ENCODE measurements at regions not wholly inside any gene's neighbourhood (a gene's known extent, or its start where the extent isn't known, plus 50 kb on each side); places are given as distances from the start of the nearest gene placed in this dataset.

- no peaks in the 10 kb centered on the region for H3K4me1 ChIP-seq (ENCODE audit: control insufficient read depth, insufficient read depth, low read length)
- H3K9me3 ChIP-seq (replicated peaks; ENCODE audit: control insufficient read depth, insufficient read depth, low read length), result no peaks in the 10 kb centered on the region; the same call in 2 of the 3 replicates
- CTCF ChIA-PET, result no interaction called here
- FAIRE-seq (no peak), ATAC-seq (no peak), DNase-seq (ENCODE audit: low read depth, low spot score) (no peak)
- H3K9ac ChIP-seq (ENCODE audit: control insufficient read depth, insufficient read depth, low read length), result no peak overlapping the region
- no peaks in the 10 kb centered on the region for H3K36me3 ChIP-seq (ENCODE audit: control insufficient read depth in 2 of 2, insufficient read depth in 2 of 2, low read length in 1 of 2)
- in situ Hi-C loops (cut with MboI), result no loop called here
- no peak overlapping the region for H3K4me3 ChIP-seq
- no TSS peak for BruUV-seq (replicated peaks)
- no peaks in the 10 kb centered on the region for H4K20me1 ChIP-seq (ENCODE audit: control insufficient read depth, insufficient read depth)
- intact Hi-C loops (cut with micrococcal nuclease; ENCODE audit: unreplicated experiment), result no loop called here
- SMC1A ChIA-PET (ENCODE audit: uncharacterized antibody, unreplicated experiment), result no interaction called here
- TF ChIP-seq E2F8 (IDR thresholded peaks at IDR 0.05; ENCODE audit: low read depth, partially characterized antibody), result no peak
- TF ChIP-seq PAX8 (IDR thresholded peaks at IDR 0.05), result no peak
- no peak overlapping the region for H3K4me2 ChIP-seq (ENCODE audit: control insufficient read depth, insufficient read depth)
- WGBS (ENCODE audit: insufficient coverage, insufficient replicate concordance, low lambda C conversion rate, missing lambda C conversion rate), result 26% methylated on average over 9 of the region's 9 CpGs
- H2AFZ ChIP-seq (ENCODE audit: control insufficient read depth, low read depth, low read length), result no peak overlapping the region
- H3K27me3 ChIP-seq (replicated peaks in 1 of 2; ENCODE audit: control insufficient read depth in 2 of 2, insufficient read depth in 2 of 2, low read length in 1 of 2), result no peaks in the 10 kb centered on the region
- no peaks in the 10 kb centered on the region for H3K79me2 ChIP-seq (ENCODE audit: control insufficient read depth, insufficient read depth, low read length)
- RAD21 ChIA-PET (ENCODE audit: unreplicated experiment), result interaction anchor here (0.6 kb wide), 1 partner anchor 1688 kb away, joined by 4 read pairs; no protein-coding TSS in a partner anchor
- no peak overlapping the region for H3K27ac ChIP-seq (ENCODE audit: control insufficient read depth, insufficient read depth)
- POLR2A ChIA-PET, result no interaction called here
Measured at GRCh38 chr5:3361811-3362605, 233.6 kb upstream of the IRX1 start.

- CTCF ChIA-PET, result no interaction called here
- TF ChIP-seq ZNF687 (IDR thresholded peaks at IDR 0.05) (no peak), POLR2AphosphoS2 (IDR thresholded peaks at IDR 0.05; ENCODE audit: low read depth, low read length) (no peak)
Measured at GRCh38 chr5:3359642-3360041, 236.0 kb upstream of the IRX1 start.

More at GRCh38 chr5:3359642-3360041, 236.0 kb upstream of the IRX1 start:
- H3K4me3 ChIP-seq, result no peak overlapping the region
- H3K27me3 ChIP-seq (replicated peaks in 1 of 2; ENCODE audit: control insufficient read depth in 2 of 2, insufficient read depth in 2 of 2, low read length in 1 of 2), result no peaks in the 10 kb centered on the region
- 10% methylated on average over 3 of the region's 4 CpGs for WGBS (ENCODE audit: insufficient coverage, insufficient replicate concordance, low lambda C conversion rate, missing lambda C conversion rate)
- no peaks in the 10 kb centered on the region for H3K36me3 ChIP-seq (ENCODE audit: control insufficient read depth in 2 of 2, insufficient read depth in 2 of 2, low read length in 1 of 2)
- intact Hi-C loops (cut with micrococcal nuclease; ENCODE audit: unreplicated experiment) (no loop called here), in situ Hi-C loops (cut with MboI) (no loop called here)
- no peak overlapping the region for H2AFZ ChIP-seq (ENCODE audit: control insufficient read depth, low read depth, low read length)
- no peak overlapping the region for H3K27ac ChIP-seq (ENCODE audit: control insufficient read depth, insufficient read depth)
- no peak overlapping the region for H3K4me2 ChIP-seq (ENCODE audit: control insufficient read depth, insufficient read depth)
- no peak for DNase-seq (ENCODE audit: low read depth, low spot score)
- no peaks in the 10 kb centered on the region for H3K4me1 ChIP-seq (ENCODE audit: control insufficient read depth, insufficient read depth, low read length)
- no peak for FAIRE-seq
- H4K20me1 ChIP-seq (ENCODE audit: control insufficient read depth, insufficient read depth), result no peaks in the 10 kb centered on the region
- POLR2A ChIA-PET, result no interaction called here
- no peak for ATAC-seq
- no peaks in the 10 kb centered on the region for H3K79me2 ChIP-seq (ENCODE audit: control insufficient read depth, insufficient read depth, low read length)
- H3K9ac ChIP-seq (ENCODE audit: control insufficient read depth, insufficient read depth, low read length), result no peak overlapping the region
- no peaks in the 10 kb centered on the region; the same call in 2 of the 3 replicates for H3K9me3 ChIP-seq (replicated peaks; ENCODE audit: control insufficient read depth, insufficient read depth, low read length)
- no TSS peak for BruUV-seq (replicated peaks)
- RAD21 ChIA-PET (ENCODE audit: unreplicated experiment), result no interaction called here
- SMC1A ChIA-PET (ENCODE audit: uncharacterized antibody, unreplicated experiment), result no interaction called here
